PC-9 (cell line): ENCODE measurements at regions not wholly inside any gene's neighbourhood (a gene's known extent, or its start where the extent isn't known, plus 50 kb on each side); places are given as distances from the start of the nearest gene placed in this dataset.

Source experiments
- BruUV-seq: library from RNA; stranded (reverse); fragments of 400-500 nt; replicated peaks from 2 replicates; lab custom pipeline; 2021; lab: Mats Ljungman, UMichigan
- CTCF ChIA-PET: fragments of 300-600 bp; sonication (Branson Sonifier 250); formaldehyde crosslinking; loops from one replicate; lab custom pipeline; 2022; ENCODE audit warnings: antibody characterized with exemption; lab: Charles Lee
- POLR2A ChIA-PET: fragments of 300-600 bp; sonication (Branson Sonifier 250); formaldehyde crosslinking; loops from one replicate; lab custom pipeline; 2022; ENCODE audit warnings: antibody characterized with exemption; ENCODE audit not compliant: unreplicated experiment; lab: Charles Lee
- DNase-seq, 2 experiments: peaks; one replicate each; pipeline versions ENCODE4 v3.0.0 to v3.0.0-alpha.2; 2015 to 2022; ENCODE audit warnings: mixed read lengths in 1 of 2
- H2AFZ ChIP-seq: fragments of 200-600 bp; sonication (generic); 2 replicates; pipeline ENCODE4 v1.8.1; 2017; ENCODE audit warnings: antibody characterized with exemption
- H3F3A ChIP-seq: fragments of 200-600 bp; sonication (generic); 2 replicates; pipeline ENCODE4 v1.8.1; 2017; ENCODE audit warnings: antibody characterized with exemption, mild to moderate bottlenecking, low read depth; ENCODE audit not compliant: insufficient read depth
- H3K27ac ChIP-seq: fragments of 200-600 bp; sonication (generic); 2 replicates; pipeline ENCODE4 v1.6.1; 2016; ENCODE audit warnings: mixed run types
- H3K27me3 ChIP-seq: fragments of 200-600 bp; sonication (generic); 2 replicates; pipeline ENCODE4 v1.6.1; 2016; ENCODE audit warnings: low read depth, mixed run types; ENCODE audit not compliant: insufficient read depth
- H3K36me3 ChIP-seq: fragments of 200-600 bp; sonication (generic); 2 replicates; pipeline ENCODE4 v1.6.1; 2016; ENCODE audit warnings: low read depth, mixed run types
- H3K4me1 ChIP-seq: fragments of 200-600 bp; sonication (generic); replicated peaks from 2 replicates; pipeline ENCODE4 v1.6.1; 2016; ENCODE audit warnings: mixed run types; ENCODE audit not compliant: insufficient read depth
- H3K4me2 ChIP-seq: fragments of 200-600 bp; sonication (generic); 2 replicates; pipeline ENCODE4 v1.6.1; 2017; ENCODE audit warnings: mixed run types
- H3K4me3 ChIP-seq: fragments of 200-600 bp; sonication (generic); 2 replicates; pipeline ENCODE4 v1.6.1; 2016; ENCODE audit warnings: mixed run types
- H3K79me2 ChIP-seq: fragments of 200-600 bp; sonication (generic); 2 replicates; pipeline ENCODE4 v1.6.1; 2017; ENCODE audit warnings: low read depth, mixed run types
- H3K9me2 ChIP-seq: fragments of 200-600 bp; sonication (generic); 2 replicates; pipeline ENCODE4 v1.8.1; 2017; ENCODE audit warnings: mild to moderate bottlenecking; ENCODE audit not compliant: insufficient read depth
- H3K9me3 ChIP-seq: fragments of 200-600 bp; sonication (generic); 2 replicates; pipeline ENCODE4 v1.8.1; 2016; ENCODE audit warnings: low read depth; ENCODE audit not compliant: insufficient read depth
- H4K20me1 ChIP-seq: fragments of 200-600 bp; sonication (generic); 2 replicates; pipeline ENCODE4 v1.8.1; 2017; ENCODE audit not compliant: insufficient read depth
- EZH2 ChIP-seq: fragments of 200-600 bp; sonication (generic); IDR thresholded peaks from 2 replicates; pipeline ENCODE4 v1.8.0; 2017; ENCODE audit warnings: antibody characterized with exemption, low read depth
- intact Hi-C: fragments of 100-400 bp; cut with micrococcal nuclease; formaldehyde crosslinking; loops from one replicate; pipeline ENCODE4 v1.10.0; 2022; ENCODE audit not compliant: unreplicated experiment
- TF ChIP-seq, protein P1 (sequence below): fragments of 200-600 bp; sonication (generic); conservative IDR thresholded peaks from 2 replicates; pipeline ENCODE4 v1.6.1; 2017; ENCODE audit warnings: mixed run types, antibody characterized with exemption, mild to moderate bottlenecking, moderate library complexity

DNA sequence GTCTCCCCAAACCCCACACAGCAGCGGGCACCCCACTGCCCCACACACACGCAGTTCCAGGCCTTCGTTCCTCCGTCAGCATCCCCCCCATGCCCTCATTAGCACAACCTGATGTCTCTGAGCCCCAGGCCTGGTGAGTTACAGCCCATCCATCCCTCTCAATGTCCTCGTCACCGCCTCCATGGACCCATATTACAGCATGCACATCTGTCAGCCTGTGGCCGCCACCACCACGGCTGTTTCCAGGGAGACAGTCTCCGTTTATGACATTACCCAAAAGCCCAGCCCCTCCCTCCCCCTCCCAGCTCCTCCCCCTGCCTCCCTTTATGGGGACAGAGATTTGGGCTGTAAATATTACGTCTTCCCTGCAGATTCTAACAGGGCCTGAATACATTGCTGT, 143.1 kb upstream of the LINGO1 start:
- Histone ChIP-seq H2AFZ (no peak overlapping the region), H3K36me3 (no peaks in the 10 kb centered on the region), H3F3A (no peaks in the 10 kb centered on the region), H3K4me3 (no peak overlapping the region), H3K27ac (no peak overlapping the region), H3K4me1 (no peaks in the 10 kb centered on the region), H3K9me2 (no peaks in the 10 kb centered on the region), H3K4me2 (no peak overlapping the region), H3K9me3 (no peaks in the 10 kb centered on the region), H4K20me1 (peaks cover 3% of the 10 kb centered on the region; the same call in 1 of the 2 replicates), H3K79me2 (no peaks in the 10 kb centered on the region), H3K27me3 (peaks cover 76% of the 10 kb centered on the region)
- TF ChIP-seq, protein P1, sequence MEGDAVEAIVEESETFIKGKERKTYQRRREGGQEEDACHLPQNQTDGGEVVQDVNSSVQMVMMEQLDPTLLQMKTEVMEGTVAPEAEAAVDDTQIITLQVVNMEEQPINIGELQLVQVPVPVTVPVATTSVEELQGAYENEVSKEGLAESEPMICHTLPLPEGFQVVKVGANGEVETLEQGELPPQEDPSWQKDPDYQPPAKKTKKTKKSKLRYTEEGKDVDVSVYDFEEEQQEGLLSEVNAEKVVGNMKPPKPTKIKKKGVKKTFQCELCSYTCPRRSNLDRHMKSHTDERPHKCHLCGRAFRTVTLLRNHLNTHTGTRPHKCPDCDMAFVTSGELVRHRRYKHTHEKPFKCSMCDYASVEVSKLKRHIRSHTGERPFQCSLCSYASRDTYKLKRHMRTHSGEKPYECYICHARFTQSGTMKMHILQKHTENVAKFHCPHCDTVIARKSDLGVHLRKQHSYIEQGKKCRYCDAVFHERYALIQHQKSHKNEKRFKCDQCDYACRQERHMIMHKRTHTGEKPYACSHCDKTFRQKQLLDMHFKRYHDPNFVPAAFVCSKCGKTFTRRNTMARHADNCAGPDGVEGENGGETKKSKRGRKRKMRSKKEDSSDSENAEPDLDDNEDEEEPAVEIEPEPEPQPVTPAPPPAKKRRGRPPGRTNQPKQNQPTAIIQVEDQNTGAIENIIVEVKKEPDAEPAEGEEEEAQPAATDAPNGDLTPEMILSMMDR = no peak
- TF ChIP-seq EZH2 = no peak
- ChIA-PET POLR2A (no interaction called here), CTCF (no interaction called here)
- no peak for DNase-seq
- intact Hi-C loops = no loop called here
- no TSS peak for BruUV-seq

DNA sequence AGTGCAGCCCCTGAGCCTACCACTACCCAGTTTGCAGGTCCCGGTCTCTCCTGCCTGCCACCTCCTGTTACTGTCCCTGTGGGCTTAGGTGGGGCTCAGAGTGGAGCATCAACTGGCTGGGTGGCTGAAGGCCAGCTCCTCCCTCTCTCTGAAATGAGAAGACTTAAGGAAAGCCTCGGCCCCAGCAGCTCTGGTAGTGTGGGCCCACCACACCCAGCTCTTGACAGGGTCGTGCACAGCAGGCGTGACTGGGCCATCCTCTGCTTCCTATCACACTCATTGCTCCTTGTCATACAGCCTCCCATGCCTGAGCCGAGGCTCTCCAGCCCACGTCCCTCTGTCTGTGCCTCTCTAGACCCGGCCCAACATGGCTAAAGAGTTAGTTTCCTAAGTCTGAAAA, 142.7 kb upstream of the LINGO1 start:
- H3F3A ChIP-seq = no peaks in the 10 kb centered on the region
- no peaks in the 10 kb centered on the region for H3K9me3 ChIP-seq
- ChIA-PET CTCF (no interaction called here), POLR2A (no interaction called here)
- no peak overlapping the region for H3K4me2 ChIP-seq
- no TSS peak for BruUV-seq
- H3K27ac ChIP-seq = no peak overlapping the region
- intact Hi-C loops = no loop called here
- no peak overlapping the region for H3K4me3 ChIP-seq
- no peak for TF ChIP-seq EZH2
- TF ChIP-seq, protein P1 = no peak
- no peaks in the 10 kb centered on the region for H3K4me1 ChIP-seq
- no peaks in the 10 kb centered on the region for H3K79me2 ChIP-seq
- no peak for DNase-seq
- H3K27me3 ChIP-seq = peaks cover 75% of the 10 kb centered on the region
- H3K9me2 ChIP-seq = no peaks in the 10 kb centered on the region
- no peak overlapping the region for H2AFZ ChIP-seq
- no peaks in the 10 kb centered on the region for H3K36me3 ChIP-seq
- H4K20me1 ChIP-seq = peaks cover 3% of the 10 kb centered on the region; the same call in 1 of the 2 replicates

DNA sequence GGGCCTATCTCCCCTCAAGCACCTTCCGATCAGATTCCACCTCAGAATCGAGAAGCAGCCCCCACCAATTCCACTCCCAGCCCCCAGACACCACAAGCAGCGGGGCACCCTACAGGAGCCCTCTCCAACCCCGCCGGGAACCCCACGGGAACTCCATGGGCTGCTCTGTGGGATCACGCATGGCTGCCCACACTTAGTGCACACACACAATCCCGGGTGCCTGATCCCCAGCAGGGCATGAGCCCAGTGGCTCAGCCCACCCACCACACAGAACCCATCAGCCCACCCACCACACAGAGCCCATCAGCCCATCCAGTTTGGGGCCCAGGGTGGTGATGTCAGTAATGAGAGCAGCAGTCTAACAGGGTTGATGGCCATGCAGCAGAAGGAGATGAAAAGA, 141.6 kb upstream of the LINGO1 start:
- POLR2A ChIA-PET = no interaction called here
- no TSS peak for BruUV-seq
- no peaks in the 10 kb centered on the region for H3K4me1 ChIP-seq
- H3K36me3 ChIP-seq = no peaks in the 10 kb centered on the region
- intact Hi-C loops = no loop called here
- no peaks in the 10 kb centered on the region for H4K20me1 ChIP-seq
- no peaks in the 10 kb centered on the region for H3K9me3 ChIP-seq
- no peak overlapping the region for H2AFZ ChIP-seq
- H3F3A ChIP-seq = no peaks in the 10 kb centered on the region
- TF ChIP-seq EZH2 = no peak
- TF ChIP-seq, protein P1 = no peak
- H3K27ac ChIP-seq = no peak overlapping the region
- CTCF ChIA-PET = no interaction called here
- no peak overlapping the region for H3K4me2 ChIP-seq
- no peak overlapping the region for H3K4me3 ChIP-seq
- DNase-seq = no peak
- no peaks in the 10 kb centered on the region for H3K9me2 ChIP-seq
- no peaks in the 10 kb centered on the region for H3K79me2 ChIP-seq
- peaks cover 75% of the 10 kb centered on the region for H3K27me3 ChIP-seq
